Ishikawa (cell line): ENCODE measurements at regions not wholly inside any gene's neighbourhood (a gene's known extent, or its start where the extent isn't known, plus 50 kb on each side); places are given as distances from the start of the nearest gene placed in this dataset.

Source experiments
- CEBPB ChIP-seq: IDR thresholded peaks from 2 replicates; pipeline ENCODE4 v1.6.1; 2012
- CREB1 ChIP-seq: IDR thresholded peaks from 2 replicates; pipeline ENCODE4 v1.6.1; 2012; ENCODE audit warnings: low read depth
- EGR1 ChIP-seq: IDR thresholded peaks from 2 replicates; pipeline ENCODE4 v1.6.1; 2012
- EP300 ChIP-seq: IDR thresholded peaks from 2 replicates; pipeline ENCODE4 v1.6.1; 2012; ENCODE audit warnings: borderline replicate concordance
- FOXM1 ChIP-seq: IDR thresholded peaks from 2 replicates; pipeline ENCODE4 v1.6.1; 2012; ENCODE audit warnings: low read depth, borderline replicate concordance
- MAX ChIP-seq: IDR thresholded peaks from 2 replicates; pipeline ENCODE4 v1.6.1; 2012
- NFIC ChIP-seq: IDR thresholded peaks from 2 replicates; pipeline ENCODE4 v1.6.1; 2012
- RAD21 ChIP-seq: IDR thresholded peaks from 2 replicates; pipeline ENCODE4 v1.6.1; 2012; ENCODE audit warnings: low read depth
- REST ChIP-seq: IDR thresholded peaks from 2 replicates; pipeline ENCODE4 v1.6.1; 2012; ENCODE audit warnings: low read depth, mild to moderate bottlenecking
- TAF1 ChIP-seq: IDR thresholded peaks from 2 replicates; pipeline ENCODE4 v1.6.1; 2012; ENCODE audit warnings: low read depth, mild to moderate bottlenecking
- TCF12 ChIP-seq: IDR thresholded peaks from 2 replicates; pipeline ENCODE4 v1.6.1; 2012; ENCODE audit warnings: low read depth
- TEAD4 ChIP-seq: IDR thresholded peaks from 2 replicates; pipeline ENCODE4 v1.6.1; 2012
- USF1 ChIP-seq: IDR thresholded peaks from 2 replicates; pipeline ENCODE4 v1.6.1; 2012
- YY1 ChIP-seq: IDR thresholded peaks from 2 replicates; pipeline ENCODE4 v1.6.1; 2012; ENCODE audit warnings: low read depth
- ZBTB7A ChIP-seq: IDR thresholded peaks from 2 replicates; pipeline ENCODE4 v1.6.1; 2012; ENCODE audit warnings: low read depth

GRCh38 chr22:47547239-47547661 is 784.8 kb downstream of the TBC1D22A start:
- TF ChIP-seq TCF12 (no peak), REST (no peak), CREB1 (no peak), RAD21 (no peak), TEAD4 (no peak), MAX (no peak), NFIC (no peak), USF1 (no peak), ZBTB7A (no peak), YY1 (no peak), CEBPB (no peak), TAF1 (no peak), FOXM1 (no peak), EGR1 (no peak), EP300 (no peak)

GRCh38 chr22:47544696-47545095 is 782.2 kb downstream of the TBC1D22A start:
- TF ChIP-seq EGR1 (no peak), REST (no peak), TEAD4 (no peak), NFIC (no peak), CREB1 (no peak), YY1 (no peak), TAF1 (no peak), EP300 (no peak), CEBPB (no peak), MAX (no peak), USF1 (no peak), RAD21 (no peak), ZBTB7A (no peak), TCF12 (no peak), FOXM1 (no peak)

- no peak for TF ChIP-seq CEBPB
- no peak for TF ChIP-seq ZBTB7A
- TF ChIP-seq REST: no peak
- TF ChIP-seq RAD21: no peak
- TF ChIP-seq MAX: no peak
- TF ChIP-seq NFIC: no peak
- no peak for TF ChIP-seq TCF12
- no peak for TF ChIP-seq USF1
- no peak for TF ChIP-seq FOXM1
Observed at GRCh38 chr22:47543447-47543846, 781.0 kb downstream of the TBC1D22A start.

- TF ChIP-seq USF1 (peak; percentile 79), EGR1 (no peak)
Observed at GRCh38 chr22:47540011-47540410, 777.6 kb downstream of the TBC1D22A start.
